GM19468 (cell line): ENCODE measurements at regions not wholly inside any gene's neighbourhood (a gene's known extent, or its start where the extent isn't known, plus 50 kb on each side); places are given as distances from the start of the nearest gene placed in this dataset.

ENCODE experiments used
- ATAC-seq: cut with Tn5 transposase; IDR thresholded peaks from one replicate; pipeline ENCODE4 v1.9.1; 2021; ENCODE audit warnings: mild to moderate bottlenecking, moderate library complexity, moderate number of reproducible peaks; ENCODE audit not compliant: unreplicated experiment; ENCODE audit errors: extremely low read depth

- no peak for ATAC-seq
Measured at GRCh38 chr7:46007990-46008643, 87.0 kb upstream of the IGFBP3 start.

GRCh38 chr7:46007194-46007593, 86.1 kb upstream of the IGFBP3 start:
- no peak for ATAC-seq

- ATAC-seq, result no peak
Measured at GRCh38 chr7:46006723-46007122, 85.7 kb upstream of the IGFBP3 start.

- no peak for ATAC-seq
Measured at GRCh38 chr7:46006212-46006611, 85.1 kb upstream of the IGFBP3 start.

GRCh38 chr7:46004965-46005364, 83.9 kb upstream of the IGFBP3 start:
- no peak for ATAC-seq

GRCh38 chr7:46003896-46004875, 83.1 kb upstream of the IGFBP3 start:
- ATAC-seq, result no peak

- no peak for ATAC-seq
Measured at GRCh38 chr7:46003161-46003560, 82.1 kb upstream of the IGFBP3 start.

- ATAC-seq, result no peak
Measured at GRCh38 chr7:46000513-46000912, 79.4 kb upstream of the IGFBP3 start.

GRCh38 chr7:45999541-45999940, 78.5 kb upstream of the IGFBP3 start:
- ATAC-seq, result no peak

GRCh38 chr7:45998506-45998905, 77.4 kb upstream of the IGFBP3 start:
- no peak for ATAC-seq

GRCh38 chr7:45993621-45994020, 72.5 kb upstream of the IGFBP3 start:
- ATAC-seq, result no peak

GRCh38 chr7:45992826-45993225, 71.8 kb upstream of the IGFBP3 start:
- ATAC-seq, result no peak

- no peak for ATAC-seq
Measured at GRCh38 chr7:45990276-45990675, 69.2 kb upstream of the IGFBP3 start.

- ATAC-seq, result no peak
Measured at GRCh38 chr7:45988405-45989057, 67.5 kb upstream of the IGFBP3 start.

- ATAC-seq, result no peak
Measured at GRCh38 chr7:45987521-45988290, 66.6 kb upstream of the IGFBP3 start.

- no peak for ATAC-seq
Measured at GRCh38 chr7:45986355-45987298, 65.6 kb upstream of the IGFBP3 start.

- no peak for ATAC-seq
Measured at GRCh38 chr7:45985902-45986301, 64.8 kb upstream of the IGFBP3 start.

GRCh38 chr7:45984386-45985295, 63.6 kb upstream of the IGFBP3 start:
- ATAC-seq, result no peak
